PC-3 (cell line): ENCODE measurements at regions not wholly inside any gene's neighbourhood (a gene's known extent, or its start where the extent isn't known, plus 50 kb on each side); places are given as distances from the start of the nearest gene placed in this dataset.

Experiments
- ATAC-seq: fragments of 200-7000 bp; cut with Tn5 transposase; 2 replicates; pipeline ENCODE4 v1.9.1; 2020; ENCODE audit warnings: mild to moderate bottlenecking, moderate library complexity
- BruUV-seq: library from RNA; stranded (reverse); fragments of 400-500 nt; replicated peaks from 2 replicates; lab custom pipeline; 2021; lab: Mats Ljungman, UMichigan
- CTCF ChIA-PET: fragments of 300-600 bp; sonication (Branson Sonifier 250); formaldehyde crosslinking; loops from one replicate; lab custom pipeline; 2022; ENCODE audit warnings: antibody characterized with exemption; lab: Charles Lee
- POLR2A ChIA-PET: fragments of 300-600 bp; sonication (Branson Sonifier 250); formaldehyde crosslinking; loops from one replicate; lab custom pipeline; 2022; ENCODE audit warnings: antibody characterized with exemption; ENCODE audit not compliant: unreplicated experiment; lab: Charles Lee
- DNase-seq: peaks from one replicate; pipeline ENCODE4 v3.0.0-alpha.2; 2015
- H2AFZ ChIP-seq: fragments of 300-600 bp; sonication (generic); 2 replicates; pipeline ENCODE4 v1.6.0; 2016; ENCODE audit warnings: antibody characterized with exemption, low read length
- H3F3A ChIP-seq: fragments of 300-600 bp; sonication (generic); one replicate; pipeline ENCODE4 v1.6.0; 2017; ENCODE audit warnings: antibody characterized with exemption, low read length, control low read depth, mild to moderate bottlenecking; ENCODE audit not compliant: unreplicated experiment
- H3K27ac ChIP-seq: fragments of 300-600 bp; sonication (generic); 2 replicates; pipeline ENCODE4 v1.5.1; 2016; ENCODE audit warnings: mild to moderate bottlenecking, low read length
- H3K27me3 ChIP-seq: fragments of 300-600 bp; sonication (generic); 2 replicates; pipeline ENCODE4 v1.6.1; 2016; ENCODE audit warnings: low read length, mixed read lengths
- H3K36me3 ChIP-seq: fragments of 300-600 bp; sonication (generic); 2 replicates; pipeline ENCODE4 v1.6.1; 2016; ENCODE audit warnings: low read depth, mixed run types, low read length, mixed read lengths
- H3K4me1 ChIP-seq: fragments of 300-600 bp; sonication (generic); 2 replicates; pipeline ENCODE4 v1.5.1; 2016; ENCODE audit warnings: low read length; ENCODE audit not compliant: insufficient read depth
- H3K4me2 ChIP-seq: fragments of 300-600 bp; sonication (generic); 2 replicates; pipeline ENCODE4 v1.6.0; 2016; ENCODE audit warnings: low read length
- H3K4me3 ChIP-seq: fragments of 300-600 bp; sonication (generic); 2 replicates; pipeline ENCODE4 v1.5.1; 2016; ENCODE audit warnings: mild to moderate bottlenecking, low read length, mixed read lengths
- H3K79me2 ChIP-seq: fragments of 300-600 bp; sonication (generic); 2 replicates; pipeline ENCODE4 v1.6.1; 2017; ENCODE audit warnings: low read length, mixed read lengths
- H3K9ac ChIP-seq: fragments of 300-600 bp; sonication (generic); 2 replicates; pipeline ENCODE4 v1.6.0; 2016; ENCODE audit warnings: mild to moderate bottlenecking, low read length
- H3K9me2 ChIP-seq: fragments of 300-600 bp; sonication (generic); replicated peaks from 2 replicates; pipeline ENCODE4 v1.6.1; 2016; ENCODE audit warnings: mixed run types, low read length, mixed read lengths
- H3K9me3 ChIP-seq: fragments of 300-600 bp; sonication (generic); 2 replicates; pipeline ENCODE4 v1.6.1; 2016; ENCODE audit warnings: low read length, mixed read lengths
- H4K20me1 ChIP-seq: fragments of 300-600 bp; sonication (generic); 2 replicates; pipeline ENCODE4 v1.6.1; 2016; ENCODE audit warnings: low read length, mixed read lengths
- EZH2 ChIP-seq: fragments of 300-600 bp; sonication (generic); IDR thresholded peaks from one replicate; pipeline ENCODE4 v1.6.1; 2017; ENCODE audit warnings: antibody characterized with exemption, mild to moderate bottlenecking, low read length; ENCODE audit not compliant: unreplicated experiment
- EZH2phosphoT487 ChIP-seq: fragments of 300-600 bp; sonication (generic); IDR thresholded peaks from 2 replicates; pipeline ENCODE4 v1.6.1; 2018; ENCODE audit warnings: mild to moderate bottlenecking, antibody characterized with exemption, low read length, borderline replicate concordance
- intact Hi-C: fragments of 100-400 bp; cut with micrococcal nuclease; formaldehyde crosslinking; loops from 2 replicates; pipeline ENCODE4 v1.9.0; 2023
- TF ChIP-seq, protein P1 (sequence below): fragments of 300-600 bp; sonication (generic); conservative IDR thresholded peaks from 2 replicates; pipeline ENCODE4 v1.5.1; 2017; ENCODE audit warnings: antibody characterized with exemption, low read depth, mild to moderate bottlenecking, low read length

DNA sequence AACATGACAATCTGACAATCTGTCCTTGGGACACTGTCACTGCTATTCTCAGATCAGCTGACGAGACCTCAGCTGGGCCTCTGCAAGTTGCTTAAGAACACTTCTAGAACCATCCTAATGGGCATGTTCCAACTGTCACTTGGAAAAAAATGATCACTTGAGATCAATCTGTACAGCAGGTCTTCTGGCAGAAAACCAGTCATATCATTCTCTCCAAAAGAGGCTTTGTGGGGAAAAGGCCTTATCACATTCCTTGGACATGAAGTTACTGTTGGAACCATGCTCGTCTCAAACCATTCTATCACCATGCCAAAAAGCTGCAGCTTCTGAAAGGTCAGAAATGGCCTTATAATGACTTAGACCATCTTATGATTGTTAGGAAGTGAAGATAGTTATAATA, 744.2 kb downstream of the USP25 start:
- ATAC-seq (no peak), DNase-seq (no peak)
- H3K27me3 ChIP-seq = no peaks in the 10 kb centered on the region
- no TSS peak for BruUV-seq
- H2AFZ ChIP-seq = no peak overlapping the region
- H3K9me2 ChIP-seq = no peaks in the 10 kb centered on the region
- H3K9ac ChIP-seq = no peak overlapping the region
- no peaks in the 10 kb centered on the region for H3K4me1 ChIP-seq
- H3K4me2 ChIP-seq = no peak overlapping the region
- ChIA-PET POLR2A (no interaction called here), CTCF (no interaction called here)
- intact Hi-C loops = no loop called here
- H3K27ac ChIP-seq = no peak overlapping the region
- H4K20me1 ChIP-seq = no peaks in the 10 kb centered on the region
- H3K79me2 ChIP-seq = no peaks in the 10 kb centered on the region
- no peaks in the 10 kb centered on the region for H3K36me3 ChIP-seq
- TF ChIP-seq EZH2phosphoT487 = no peak
- TF ChIP-seq, protein P1, sequence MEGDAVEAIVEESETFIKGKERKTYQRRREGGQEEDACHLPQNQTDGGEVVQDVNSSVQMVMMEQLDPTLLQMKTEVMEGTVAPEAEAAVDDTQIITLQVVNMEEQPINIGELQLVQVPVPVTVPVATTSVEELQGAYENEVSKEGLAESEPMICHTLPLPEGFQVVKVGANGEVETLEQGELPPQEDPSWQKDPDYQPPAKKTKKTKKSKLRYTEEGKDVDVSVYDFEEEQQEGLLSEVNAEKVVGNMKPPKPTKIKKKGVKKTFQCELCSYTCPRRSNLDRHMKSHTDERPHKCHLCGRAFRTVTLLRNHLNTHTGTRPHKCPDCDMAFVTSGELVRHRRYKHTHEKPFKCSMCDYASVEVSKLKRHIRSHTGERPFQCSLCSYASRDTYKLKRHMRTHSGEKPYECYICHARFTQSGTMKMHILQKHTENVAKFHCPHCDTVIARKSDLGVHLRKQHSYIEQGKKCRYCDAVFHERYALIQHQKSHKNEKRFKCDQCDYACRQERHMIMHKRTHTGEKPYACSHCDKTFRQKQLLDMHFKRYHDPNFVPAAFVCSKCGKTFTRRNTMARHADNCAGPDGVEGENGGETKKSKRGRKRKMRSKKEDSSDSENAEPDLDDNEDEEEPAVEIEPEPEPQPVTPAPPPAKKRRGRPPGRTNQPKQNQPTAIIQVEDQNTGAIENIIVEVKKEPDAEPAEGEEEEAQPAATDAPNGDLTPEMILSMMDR = no peak
- no peak for TF ChIP-seq EZH2
- H3F3A ChIP-seq = no peaks in the 10 kb centered on the region
- H3K9me3 ChIP-seq = 0 out of 2 replicates have a peak, but pooled peaks cover 7% of the 10 kb centered on the region
- H3K4me3 ChIP-seq = no peak overlapping the region

DNA sequence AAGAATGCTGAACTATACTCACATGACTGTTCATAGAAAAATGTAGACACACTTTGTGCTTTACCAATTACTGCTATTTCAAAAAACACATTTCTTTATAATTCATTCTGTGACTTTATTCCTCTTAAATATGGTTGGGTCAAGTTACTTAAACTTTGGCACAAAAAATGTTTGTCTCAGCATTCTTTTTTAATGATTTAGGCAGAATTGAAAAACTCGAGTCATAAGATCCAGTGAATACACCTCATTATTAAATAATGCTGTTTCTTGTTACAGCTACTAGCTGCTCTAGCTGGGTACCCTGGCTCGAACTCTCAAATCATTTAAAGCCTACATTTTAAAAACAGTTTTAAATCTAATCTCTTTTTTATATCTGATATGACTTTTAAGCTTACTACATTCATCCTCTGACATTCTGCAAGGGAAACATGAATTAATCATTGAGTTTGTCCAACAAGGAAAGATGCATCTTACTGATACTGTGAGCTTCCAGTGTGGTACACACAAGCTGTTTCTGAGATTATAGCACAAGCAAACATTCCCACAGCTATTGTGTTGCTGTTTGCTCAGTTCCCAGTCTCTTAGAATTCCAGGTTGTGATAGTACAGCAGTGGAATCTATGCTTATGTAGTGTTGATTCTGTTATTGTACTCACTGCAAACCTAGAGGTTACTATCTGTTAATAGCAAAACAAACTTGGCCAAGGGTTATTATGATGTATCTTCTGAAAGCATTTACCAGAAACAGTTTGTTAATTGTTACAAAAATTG, 746.5 kb downstream of the USP25 start:
- 0 out of 2 replicates have a peak, but pooled peaks cover 7% of the 10 kb centered on the region for H3K9me3 ChIP-seq
- no peak for DNase-seq
- no peaks in the 10 kb centered on the region for H3K36me3 ChIP-seq
- ChIA-PET POLR2A (no interaction called here), CTCF (no interaction called here)
- H3K9me2 ChIP-seq = no peaks in the 10 kb centered on the region
- H3K27me3 ChIP-seq = no peaks in the 10 kb centered on the region
- no peak overlapping the region for H3K4me3 ChIP-seq
- BruUV-seq = no TSS peak
- TF ChIP-seq EZH2 = no peak
- TF ChIP-seq, protein P1 = no peak
- TF ChIP-seq EZH2phosphoT487 = no peak
- H3K4me2 ChIP-seq = no peak overlapping the region
- H3F3A ChIP-seq = no peaks in the 10 kb centered on the region
- intact Hi-C loops = no loop called here
- ATAC-seq = no peak
- no peaks in the 10 kb centered on the region for H3K79me2 ChIP-seq
- H3K27ac ChIP-seq = no peak overlapping the region
- no peaks in the 10 kb centered on the region for H3K4me1 ChIP-seq
- no peaks in the 10 kb centered on the region for H4K20me1 ChIP-seq
- H2AFZ ChIP-seq = no peak overlapping the region
- H3K9ac ChIP-seq = no peak overlapping the region

DNA sequence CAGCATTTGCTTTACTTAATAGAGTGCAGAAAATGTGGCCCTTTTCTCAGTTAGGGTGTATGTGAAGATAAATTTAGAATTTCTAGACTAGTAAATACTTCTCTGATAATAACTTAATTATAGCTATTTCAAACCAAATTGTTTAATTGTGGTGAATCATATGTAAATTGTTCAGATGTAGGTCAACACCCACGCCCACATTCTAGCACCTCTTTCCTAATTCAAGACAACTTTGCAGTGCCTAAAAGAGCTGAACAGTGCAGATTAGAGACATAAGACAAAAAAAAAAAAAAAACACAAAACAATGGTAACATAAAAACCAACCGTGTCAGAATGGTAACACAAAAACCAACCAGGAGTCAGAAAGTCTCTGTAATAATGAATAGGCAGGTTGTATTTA, 758.3 kb downstream of the USP25 start:
- Histone ChIP-seq H3K4me3 (no peak overlapping the region), H3K36me3 (no peaks in the 10 kb centered on the region), H3K9me3 (no peaks in the 10 kb centered on the region), H3K9me2 (no peaks in the 10 kb centered on the region), H3F3A (no peaks in the 10 kb centered on the region), H3K4me2 (no peak overlapping the region), H3K9ac (no peak overlapping the region), H3K27ac (no peak overlapping the region), H3K79me2 (no peaks in the 10 kb centered on the region), H2AFZ (no peak overlapping the region), H3K27me3 (no peaks in the 10 kb centered on the region), H4K20me1 (no peaks in the 10 kb centered on the region), H3K4me1 (no peaks in the 10 kb centered on the region)
- POLR2A ChIA-PET = no interaction called here
- DNase-seq = no peak
- ATAC-seq = no peak
- intact Hi-C loops = no loop called here
- BruUV-seq = no TSS peak
- TF ChIP-seq EZH2phosphoT487 = no peak
- CTCF ChIA-PET = no interaction called here
